ENCODE measurements at regions not wholly inside any gene's neighbourhood (a gene's known extent, or its start where the extent isn't known, plus 50 kb on each side); places are given as distances from the start of the nearest gene placed in this dataset.

GRCh38 chr11:106520146-106520912, 442.9 kb downstream of the AASDHPPT start:
- TF ChIP-seq, protein P1, sequence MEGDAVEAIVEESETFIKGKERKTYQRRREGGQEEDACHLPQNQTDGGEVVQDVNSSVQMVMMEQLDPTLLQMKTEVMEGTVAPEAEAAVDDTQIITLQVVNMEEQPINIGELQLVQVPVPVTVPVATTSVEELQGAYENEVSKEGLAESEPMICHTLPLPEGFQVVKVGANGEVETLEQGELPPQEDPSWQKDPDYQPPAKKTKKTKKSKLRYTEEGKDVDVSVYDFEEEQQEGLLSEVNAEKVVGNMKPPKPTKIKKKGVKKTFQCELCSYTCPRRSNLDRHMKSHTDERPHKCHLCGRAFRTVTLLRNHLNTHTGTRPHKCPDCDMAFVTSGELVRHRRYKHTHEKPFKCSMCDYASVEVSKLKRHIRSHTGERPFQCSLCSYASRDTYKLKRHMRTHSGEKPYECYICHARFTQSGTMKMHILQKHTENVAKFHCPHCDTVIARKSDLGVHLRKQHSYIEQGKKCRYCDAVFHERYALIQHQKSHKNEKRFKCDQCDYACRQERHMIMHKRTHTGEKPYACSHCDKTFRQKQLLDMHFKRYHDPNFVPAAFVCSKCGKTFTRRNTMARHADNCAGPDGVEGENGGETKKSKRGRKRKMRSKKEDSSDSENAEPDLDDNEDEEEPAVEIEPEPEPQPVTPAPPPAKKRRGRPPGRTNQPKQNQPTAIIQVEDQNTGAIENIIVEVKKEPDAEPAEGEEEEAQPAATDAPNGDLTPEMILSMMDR (IDR thresholded peaks at IDR 0.05): no peak
- TF ChIP-seq POLR2AphosphoS5 (IDR thresholded peaks at IDR 0.05): no peak

Data from prostate gland (tissue), 2 donors.